H9 (cell line): ENCODE measurements at regions not wholly inside any gene's neighbourhood (a gene's known extent, or its start where the extent isn't known, plus 50 kb on each side); places are given as distances from the start of the nearest gene placed in this dataset.

Experiments used
- DNase-seq: peaks from one replicate; pipeline ENCODE4 v3.0.0-alpha.2; 2017
- H2AFZ ChIP-seq: one replicate; pipeline ENCODE4 v1.6.1; 2013; ENCODE audit warnings: mild to moderate bottlenecking, low read length, control low read depth, moderate library complexity
- H2AK5ac ChIP-seq: 2 replicates; pipeline ENCODE4 v1.6.1; 2013; ENCODE audit warnings: low read length, control low read depth, mixed read lengths; ENCODE audit not compliant: insufficient read length
- H2BK120ac ChIP-seq: one replicate; pipeline ENCODE4 v1.6.1; 2013; ENCODE audit warnings: low read depth, mild to moderate bottlenecking, low read length, control low read depth, inconsistent platforms; ENCODE audit not compliant: poor library complexity, severe bottlenecking
- H2BK12ac ChIP-seq: 2 replicates; pipeline ENCODE4 v1.6.1; 2013; ENCODE audit warnings: low read length, control low read depth, mixed read lengths, low read depth; ENCODE audit not compliant: insufficient read length
- H2BK15ac ChIP-seq: 2 replicates; pipeline ENCODE4 v1.6.1; 2013; ENCODE audit warnings: low read depth, low read length, control low read depth
- H2BK20ac ChIP-seq: one replicate; pipeline ENCODE4 v1.6.1; 2013; ENCODE audit warnings: low read depth, mild to moderate bottlenecking, low read length, control low read depth, inconsistent platforms; ENCODE audit not compliant: poor library complexity, severe bottlenecking
- H2BK5ac ChIP-seq: 2 replicates; pipeline ENCODE4 v1.6.1; 2013; ENCODE audit warnings: low read length, control low read depth, mixed read lengths; ENCODE audit not compliant: insufficient read length
- H3K14ac ChIP-seq: 2 replicates; pipeline ENCODE4 v1.6.1; 2013; ENCODE audit warnings: low read length, control low read depth; ENCODE audit not compliant: insufficient read depth
- H3K18ac ChIP-seq: 2 replicates; pipeline ENCODE4 v1.6.1; 2013; ENCODE audit warnings: low read depth, mild to moderate bottlenecking, mixed read lengths, low read length, control low read depth; ENCODE audit not compliant: insufficient read length
- H3K23ac ChIP-seq: 2 replicates; pipeline ENCODE4 v1.6.1; 2013; ENCODE audit warnings: low read length, control low read depth, mixed read lengths, low read depth; ENCODE audit not compliant: insufficient read length
- H3K23me2 ChIP-seq: 2 replicates; pipeline ENCODE4 v1.6.1; 2013; ENCODE audit warnings: low read depth, mild to moderate bottlenecking, mixed read lengths, low read length, control low read depth; ENCODE audit not compliant: insufficient read length, poor library complexity, severe bottlenecking
- H3K27ac ChIP-seq: 2 replicates; pipeline ENCODE4 v1.5.1; 2013; ENCODE audit warnings: low read length, control low read depth, mixed read lengths, low read depth; ENCODE audit not compliant: insufficient read length
- H3K27me3 ChIP-seq: 2 replicates; pipeline ENCODE4 v1.6.1; 2013; ENCODE audit warnings: low read length, control low read depth, inconsistent platforms; ENCODE audit not compliant: insufficient read depth
- H3K4ac ChIP-seq: 2 replicates; pipeline ENCODE4 v1.6.1; 2013; ENCODE audit warnings: low read depth, mild to moderate bottlenecking, control low read depth, inconsistent platforms, low read length, moderate library complexity
- H3K4me1 ChIP-seq: 2 replicates; pipeline ENCODE4 v1.6.1; 2013; ENCODE audit warnings: low read length, control low read depth, inconsistent platforms; ENCODE audit not compliant: insufficient read depth
- H3K4me2 ChIP-seq: 2 replicates; pipeline ENCODE4 v1.6.1; 2013; ENCODE audit warnings: low read length, control low read depth, mixed read lengths; ENCODE audit not compliant: insufficient read length, insufficient read depth
- H3K56ac ChIP-seq: 2 replicates; pipeline ENCODE4 v1.6.1; 2013; ENCODE audit warnings: low read depth, mild to moderate bottlenecking, mixed read lengths, low read length, control low read depth; ENCODE audit not compliant: insufficient read length
- H3K79me1 ChIP-seq: 2 replicates; pipeline ENCODE4 v1.6.1; 2013; ENCODE audit warnings: low read depth, mild to moderate bottlenecking, moderate library complexity, low read length, control low read depth, inconsistent platforms; ENCODE audit not compliant: insufficient read depth, poor library complexity, severe bottlenecking
- H3K79me2 ChIP-seq: 2 replicates; pipeline ENCODE4 v1.6.1; 2013; ENCODE audit warnings: low read length, control low read depth, inconsistent platforms; ENCODE audit not compliant: insufficient read depth
- H3K9ac ChIP-seq: 2 replicates; pipeline ENCODE4 v1.6.1; 2013; ENCODE audit warnings: low read length, control low read depth, mixed read lengths; ENCODE audit not compliant: insufficient read length; ENCODE audit errors: extremely low read depth
- H3K9me3 ChIP-seq: one replicate; pipeline ENCODE4 v1.6.1; 2013; ENCODE audit warnings: low read depth, low read length, inconsistent platforms; ENCODE audit not compliant: control insufficient read depth
- H3T11ph ChIP-seq: one replicate; pipeline ENCODE4 v1.6.1; 2013; ENCODE audit warnings: mild to moderate bottlenecking, low read length, control low read depth, inconsistent platforms
- H4K20me1 ChIP-seq: one replicate; pipeline ENCODE4 v1.6.1; 2013; ENCODE audit not compliant: control insufficient read depth, insufficient read length, insufficient read depth
- H4K5ac ChIP-seq: 2 replicates; pipeline ENCODE4 v1.6.1; 2013; ENCODE audit warnings: low read depth, mild to moderate bottlenecking, mixed read lengths, low read length, control low read depth; ENCODE audit not compliant: insufficient read length
- H4K8ac ChIP-seq: replicated peaks from 2 replicates; pipeline ENCODE4 v1.6.1; 2013; ENCODE audit warnings: low read length, control low read depth, mixed read lengths, low read depth; ENCODE audit not compliant: insufficient read length
- H4K91ac ChIP-seq: 2 replicates; pipeline ENCODE4 v1.6.1; 2013; ENCODE audit warnings: low read depth, mild to moderate bottlenecking, moderate library complexity, mixed read lengths, low read length, control low read depth; ENCODE audit not compliant: insufficient read length
- H3K27ac Mint-ChIP-seq, 3 experiments: 2 replicates in 2 of 3; 3 replicates in 1 of 3; pipeline ENCODE4 v1.8.0; 2020 to 2021; ENCODE audit warnings: mixed read lengths in 3 of 3, mild to moderate bottlenecking in 1 of 3, moderate library complexity in 1 of 3
- H3K27me3 Mint-ChIP-seq: 2 replicates; pipeline ENCODE4 v1.8.0; 2021; ENCODE audit warnings: low read depth, mild to moderate bottlenecking, moderate library complexity, mixed read lengths
- H3K36me3 Mint-ChIP-seq, 3 experiments: 2 replicates in 2 of 3; 3 replicates in 1 of 3; pipeline ENCODE4 v1.8.0; 2020 to 2021; ENCODE audit warnings: low read depth in 3 of 3, mixed read lengths in 3 of 3; ENCODE audit not compliant: insufficient read depth in 1 of 3
- H3K4me1 Mint-ChIP-seq, 2 experiments: 2 replicates each; pipeline ENCODE4 v1.8.0; 2020; ENCODE audit warnings: mixed read lengths in 2 of 2
- H3K4me3 Mint-ChIP-seq, 2 experiments: 2 replicates in 1 of 2; 3 replicates in 1 of 2; pipeline ENCODE4 v1.8.0; 2020 to 2021; ENCODE audit warnings: mild to moderate bottlenecking in 2 of 2, mixed read lengths in 2 of 2, moderate library complexity in 1 of 2
- H3K9me3 Mint-ChIP-seq, 2 experiments: 2 replicates in 1 of 2; 3 replicates in 1 of 2; pipeline ENCODE4 v1.8.0; 2020; ENCODE audit warnings: mild to moderate bottlenecking in 2 of 2, mixed read lengths in 2 of 2, moderate library complexity in 1 of 2
- CTCF ChIP-seq: fragments of 200-600 bp; sonication (generic); conservative IDR thresholded peaks from 3 replicates; pipeline ENCODE4 v1.8.0; 2021; ENCODE audit warnings: antibody characterized with exemption, mild to moderate bottlenecking
- WGBS: extraction: QIAGEN DNeasy Blood & Tissue Kit; methylation state at CpG from one replicate; pipeline ENCODE4 v1.1.7; 2013; ENCODE audit warnings: missing lambda C conversion rate, low lambda C conversion rate, mixed read lengths; ENCODE audit not compliant: insufficient read length; ENCODE audit errors: extremely low coverage; 5-methylcytosine and 5-hydroxymethylcytosine counted together

GRCh38 chr10:81314471-81314870 lies 560.5 kb upstream of the NRG3 start:
- Mint-ChIP-seq H3K27ac (no peak overlapping the region), H3K4me1 (no peaks in the 10 kb centered on the region), H3K27me3 (no peaks in the 10 kb centered on the region; the same call in 1 of the 2 replicates), H3K36me3 (no peaks in the 10 kb centered on the region), H3K9me3 (no peaks in the 10 kb centered on the region), H3K4me3 (no peak overlapping the region)
- no peak overlapping the region for H4K5ac ChIP-seq
- no peak overlapping the region for H3K23ac ChIP-seq
- H3K27me3 ChIP-seq, result no peaks in the 10 kb centered on the region
- H3K79me1 ChIP-seq, result no peaks in the 10 kb centered on the region
- no peak overlapping the region for H4K8ac ChIP-seq
- no peak overlapping the region for H2BK20ac ChIP-seq
- H3K23me2 ChIP-seq, result no peaks in the 10 kb centered on the region
- no peak overlapping the region for H3K27ac ChIP-seq
- H3K4ac ChIP-seq, result no peak overlapping the region
- no peak for TF ChIP-seq CTCF
- H2AFZ ChIP-seq, result no peak overlapping the region
- H3K9me3 ChIP-seq, result no peaks in the 10 kb centered on the region
- no peak overlapping the region for H2BK120ac ChIP-seq
- DNase-seq, result no peak
- no CpG with 5 or more reads among the region's 2 CpGs for WGBS
- no peaks in the 10 kb centered on the region for H3K79me2 ChIP-seq
- no peak overlapping the region for H2BK12ac ChIP-seq
- no peak overlapping the region for H3K4me2 ChIP-seq
- H3K4me1 ChIP-seq, result no peaks in the 10 kb centered on the region
- no peak overlapping the region for H3T11ph ChIP-seq
- no peak overlapping the region for H3K56ac ChIP-seq
- H3K18ac ChIP-seq, result no peak overlapping the region
- no peak overlapping the region for H3K14ac ChIP-seq
- no peaks in the 10 kb centered on the region for H4K20me1 ChIP-seq
- H4K91ac ChIP-seq, result no peak overlapping the region
- no peak overlapping the region for H2BK5ac ChIP-seq
- H2BK15ac ChIP-seq, result no peak overlapping the region; the same call in 1 of the 2 replicates
- no peak overlapping the region for H3K9ac ChIP-seq
- no peak overlapping the region for H2AK5ac ChIP-seq
